Suppressor macrophage treated with lipopolysaccharide for 1 hour (primary cell): ENCODE measurements at regions not wholly inside any gene's neighbourhood (a gene's known extent, or its start where the extent isn't known, plus 50 kb on each side); places are given as distances from the start of the nearest gene placed in this dataset.
"Not testable (repeated sequence)": the region's sequence is repeated elsewhere in the genome, so short reads cannot be mapped to it uniquely, and the experiment has no call there.

Source experiments
- DNase-seq, 3 donors: peaks; one replicate each; pipeline ENCODE4 v3.0.0-alpha.2; 2020 to 2022

GRCh38 chr2:195138435-195138834, 518.6 kb upstream of the SLC39A10 start:
- no peak for DNase-seq

- not testable (repeated sequence) for DNase-seq
Measured at GRCh38 chr2:195125889-195126288, 531.1 kb upstream of the SLC39A10 start.

GRCh38 chr2:195124391-195125079, 532.5 kb upstream of the SLC39A10 start:
- DNase-seq: no peak

GRCh38 chr2:195122653-195123052, 534.4 kb upstream of the SLC39A10 start:
- DNase-seq: no peak

GRCh38 chr2:195121341-195121740, 535.7 kb upstream of the SLC39A10 start:
- DNase-seq: no peak

GRCh38 chr2:195119231-195119630, 537.8 kb upstream of the SLC39A10 start:
- DNase-seq: no peak

- DNase-seq: no peak
Measured at GRCh38 chr2:195118276-195118675, 538.8 kb upstream of the SLC39A10 start.

GRCh38 chr2:195117011-195117410, 540.0 kb upstream of the SLC39A10 start:
- no peak for DNase-seq

- no peak for DNase-seq
Measured at GRCh38 chr2:195115738-195116137, 541.3 kb upstream of the SLC39A10 start.

- no peak for DNase-seq
Measured at GRCh38 chr2:195108182-195108581, 548.8 kb upstream of the SLC39A10 start.

- no peak for DNase-seq
Measured at GRCh38 chr2:195106681-195107380, 550.2 kb upstream of the SLC39A10 start.

GRCh38 chr2:195105581-195105980, 551.4 kb upstream of the SLC39A10 start:
- no peak for DNase-seq

- DNase-seq: peak; percentile 1 to 37 (median 8)
Measured at GRCh38 chr2:195094330-195094729, 562.7 kb upstream of the SLC39A10 start.

- DNase-seq: no peak
Measured at GRCh38 chr2:195092341-195092740, 564.7 kb upstream of the SLC39A10 start.

GRCh38 chr2:195072806-195073205, 584.2 kb upstream of the SLC39A10 start:
- not testable (repeated sequence) for DNase-seq

GRCh38 chr2:195057001-195057400, 600.0 kb upstream of the SLC39A10 start:
- no peak for DNase-seq

- DNase-seq: no peak
Measured at GRCh38 chr2:195055996-195056395, 601.0 kb upstream of the SLC39A10 start.

- no peak for DNase-seq
Measured at GRCh38 chr2:195051401-195051800, 605.6 kb upstream of the SLC39A10 start.

- no peak for DNase-seq
Measured at GRCh38 chr2:195049372-195050031, 607.5 kb upstream of the SLC39A10 start.

GRCh38 chr2:195047955-195048354, 609.1 kb upstream of the SLC39A10 start:
- no peak for DNase-seq

GRCh38 chr2:195044801-195045200, 612.2 kb upstream of the SLC39A10 start:
- DNase-seq: no peak

GRCh38 chr2:195038153-195038552, 618.9 kb upstream of the SLC39A10 start:
- no peak for DNase-seq

GRCh38 chr2:195037045-195037444, 620.0 kb upstream of the SLC39A10 start:
- DNase-seq: no peak

- DNase-seq: no peak
Measured at GRCh38 chr2:195031411-195031810, 625.6 kb upstream of the SLC39A10 start.
